ENCODE measurements at regions not wholly inside any gene's neighbourhood (a gene's known extent, or its start where the extent isn't known, plus 50 kb on each side); places are given as distances from the start of the nearest gene placed in this dataset.

DNA sequence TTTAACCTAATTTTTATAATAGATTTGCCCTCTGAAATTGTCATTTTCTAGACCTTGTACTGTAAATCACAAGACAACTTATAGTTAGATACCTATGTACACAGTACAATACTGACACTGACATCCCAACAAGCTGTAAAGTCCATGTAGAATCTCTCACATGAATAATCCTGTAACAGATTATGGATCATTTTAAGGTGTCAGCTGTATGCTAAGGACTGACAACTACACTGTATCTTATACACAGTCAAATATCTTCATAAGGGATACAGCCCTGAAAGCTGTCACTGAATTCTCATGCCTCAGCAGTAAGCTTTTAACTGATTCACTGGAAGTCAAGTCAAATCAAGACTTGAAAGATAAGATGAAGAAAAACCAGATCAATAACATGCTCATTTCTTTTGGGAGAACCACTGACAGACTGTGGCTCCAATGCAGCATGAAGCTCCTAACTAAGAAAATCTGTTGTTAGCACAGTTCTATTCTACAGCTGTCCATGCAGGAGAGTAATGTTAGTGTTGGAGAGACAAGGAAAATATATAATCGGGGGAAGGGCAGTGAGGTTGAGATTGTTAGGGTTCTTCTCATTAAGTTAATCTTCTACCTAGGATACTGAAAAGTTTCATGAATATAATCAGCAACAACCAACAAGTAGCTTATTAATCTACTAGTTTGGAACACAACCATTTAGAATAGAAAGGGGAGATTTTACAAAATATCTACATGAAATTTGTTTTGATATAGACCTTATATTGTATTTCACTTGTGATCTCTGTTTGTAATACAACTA, 612.0 kb downstream of the PCDH18 start:
- Histone ChIP-seq H3K4me1 (no peaks in the 10 kb centered on the region), H3K4me3 (no peak overlapping the region), H3K4me2 (no peak overlapping the region), H3K27ac (no peak overlapping the region), H3K9me3 (no peaks in the 10 kb centered on the region)
- CTCF ChIA-PET, result no interaction called here
- POLR2A ChIA-PET, result no interaction called here
- 54% methylated on average over 1 of the region's 1 CpG for WGBS (ENCODE audit: missing lambda C conversion rate)
- FAIRE-seq, result no peak
- no peak for DNase-seq (ENCODE audit: low read depth in 1 of 2, low spot score in 1 of 2)
- TF ChIP-seq TFCP2L1 (CRISPR knock-in tag; IDR thresholded peaks at IDR 0.05), result no peak
- TF ChIP-seq, protein P1, sequence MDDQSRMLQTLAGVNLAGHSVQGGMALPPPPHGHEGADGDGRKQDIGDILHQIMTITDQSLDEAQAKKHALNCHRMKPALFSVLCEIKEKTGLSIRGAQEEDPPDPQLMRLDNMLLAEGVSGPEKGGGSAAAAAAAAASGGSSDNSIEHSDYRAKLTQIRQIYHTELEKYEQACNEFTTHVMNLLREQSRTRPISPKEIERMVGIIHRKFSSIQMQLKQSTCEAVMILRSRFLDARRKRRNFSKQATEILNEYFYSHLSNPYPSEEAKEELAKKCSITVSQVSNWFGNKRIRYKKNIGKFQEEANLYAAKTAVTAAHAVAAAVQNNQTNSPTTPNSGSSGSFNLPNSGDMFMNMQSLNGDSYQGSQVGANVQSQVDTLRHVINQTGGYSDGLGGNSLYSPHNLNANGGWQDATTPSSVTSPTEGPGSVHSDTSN (IDR thresholded peaks at IDR 0.05), result no peak
- TF ChIP-seq, protein P2, sequence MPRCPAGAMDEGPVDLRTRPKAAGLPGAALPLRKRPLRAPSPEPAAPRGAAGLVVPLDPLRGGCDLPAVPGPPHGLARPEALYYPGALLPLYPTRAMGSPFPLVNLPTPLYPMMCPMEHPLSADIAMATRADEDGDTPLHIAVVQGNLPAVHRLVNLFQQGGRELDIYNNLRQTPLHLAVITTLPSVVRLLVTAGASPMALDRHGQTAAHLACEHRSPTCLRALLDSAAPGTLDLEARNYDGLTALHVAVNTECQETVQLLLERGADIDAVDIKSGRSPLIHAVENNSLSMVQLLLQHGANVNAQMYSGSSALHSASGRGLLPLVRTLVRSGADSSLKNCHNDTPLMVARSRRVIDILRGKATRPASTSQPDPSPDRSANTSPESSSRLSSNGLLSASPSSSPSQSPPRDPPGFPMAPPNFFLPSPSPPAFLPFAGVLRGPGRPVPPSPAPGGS (IDR thresholded peaks at IDR 0.05), result no peak
- TF ChIP-seq MAZ (IDR thresholded peaks at IDR 0.05; ENCODE audit: borderline replicate concordance, low read depth, low read length), result no peak
- TF ChIP-seq, protein P3, sequence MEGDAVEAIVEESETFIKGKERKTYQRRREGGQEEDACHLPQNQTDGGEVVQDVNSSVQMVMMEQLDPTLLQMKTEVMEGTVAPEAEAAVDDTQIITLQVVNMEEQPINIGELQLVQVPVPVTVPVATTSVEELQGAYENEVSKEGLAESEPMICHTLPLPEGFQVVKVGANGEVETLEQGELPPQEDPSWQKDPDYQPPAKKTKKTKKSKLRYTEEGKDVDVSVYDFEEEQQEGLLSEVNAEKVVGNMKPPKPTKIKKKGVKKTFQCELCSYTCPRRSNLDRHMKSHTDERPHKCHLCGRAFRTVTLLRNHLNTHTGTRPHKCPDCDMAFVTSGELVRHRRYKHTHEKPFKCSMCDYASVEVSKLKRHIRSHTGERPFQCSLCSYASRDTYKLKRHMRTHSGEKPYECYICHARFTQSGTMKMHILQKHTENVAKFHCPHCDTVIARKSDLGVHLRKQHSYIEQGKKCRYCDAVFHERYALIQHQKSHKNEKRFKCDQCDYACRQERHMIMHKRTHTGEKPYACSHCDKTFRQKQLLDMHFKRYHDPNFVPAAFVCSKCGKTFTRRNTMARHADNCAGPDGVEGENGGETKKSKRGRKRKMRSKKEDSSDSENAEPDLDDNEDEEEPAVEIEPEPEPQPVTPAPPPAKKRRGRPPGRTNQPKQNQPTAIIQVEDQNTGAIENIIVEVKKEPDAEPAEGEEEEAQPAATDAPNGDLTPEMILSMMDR (IDR thresholded peaks at IDR 0.05), result no peak
- TF ChIP-seq, protein P4, sequence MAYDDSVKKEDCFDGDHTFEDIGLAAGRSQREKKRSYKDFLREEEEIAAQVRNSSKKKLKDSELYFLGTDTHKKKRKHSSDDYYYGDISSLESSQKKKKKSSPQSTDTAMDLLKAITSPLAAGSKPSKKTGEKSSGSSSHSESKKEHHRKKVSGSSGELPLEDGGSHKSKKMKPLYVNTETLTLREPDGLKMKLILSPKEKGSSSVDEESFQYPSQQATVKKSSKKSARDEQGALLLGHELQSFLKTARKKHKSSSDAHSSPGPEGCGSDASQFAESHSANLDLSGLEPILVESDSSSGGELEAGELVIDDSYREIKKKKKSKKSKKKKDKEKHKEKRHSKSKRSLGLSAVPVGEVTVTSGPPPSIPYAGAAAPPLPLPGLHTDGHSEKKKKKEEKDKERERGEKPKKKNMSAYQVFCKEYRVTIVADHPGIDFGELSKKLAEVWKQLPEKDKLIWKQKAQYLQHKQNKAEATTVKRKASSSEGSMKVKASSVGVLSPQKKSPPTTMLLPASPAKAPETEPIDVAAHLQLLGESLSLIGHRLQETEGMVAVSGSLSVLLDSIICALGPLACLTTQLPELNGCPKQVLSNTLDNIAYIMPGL (CRISPR knock-in tag; IDR thresholded peaks at IDR 0.05; ENCODE audit: borderline replicate concordance), result no peak
- TF ChIP-seq FOSL2 (IDR thresholded peaks at IDR 0.05), result no peak
- TF ChIP-seq FOSL2 (CRISPR knock-in tag; IDR thresholded peaks at IDR 0.05), result no peak
- no peak for TF ChIP-seq RFX5 (IDR thresholded peaks at IDR 0.05)
- TF ChIP-seq ZC3H11A (IDR thresholded peaks at IDR 0.05), result no peak
- ATAC-seq, result no peak

DNA sequence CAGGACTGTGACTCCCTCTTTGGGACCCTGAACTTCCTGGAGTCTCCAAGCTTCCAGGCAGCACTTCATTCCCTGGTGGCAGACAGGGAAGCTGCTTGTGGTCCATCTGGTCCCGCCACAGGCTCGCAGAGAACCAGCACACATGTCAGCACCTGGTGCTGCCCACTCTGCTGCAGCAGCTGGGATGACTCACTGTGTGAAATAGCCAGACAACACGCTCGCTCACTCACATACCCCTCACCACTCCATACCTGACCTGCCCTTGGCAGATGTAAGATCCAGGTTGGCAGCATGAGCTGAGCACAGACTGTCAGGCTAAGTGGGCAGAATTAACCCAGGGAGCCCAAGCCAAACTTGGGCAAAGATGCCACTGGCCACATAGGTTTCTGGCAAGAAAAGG, 613.5 kb downstream of the PCDH18 start:
- CTCF ChIA-PET, result no interaction called here
- no peaks in the 10 kb centered on the region for H3K4me1 ChIP-seq
- FAIRE-seq (no peak), ATAC-seq (no peak), DNase-seq (ENCODE audit: low read depth in 1 of 2, low spot score in 1 of 2) (no peak)
- POLR2A ChIA-PET, result no interaction called here
- 60% methylated on average over 1 of the region's 4 CpGs for WGBS (ENCODE audit: missing lambda C conversion rate)
- TF ChIP-seq ESRRA (IDR thresholded peaks at IDR 0.05; ENCODE audit: borderline replicate concordance, low read length) (no peak), FOSB (CRISPR knock-in tag; IDR thresholded peaks at IDR 0.05) (no peak), ZNF302 (CRISPR knock-in tag; IDR thresholded peaks at IDR 0.05) (no peak), ZSCAN20 (CRISPR knock-in tag; IDR thresholded peaks at IDR 0.05) (no peak), RAD21 (conservative IDR thresholded peaks at IDR 0.05 in 1 of 2, IDR thresholded peaks at IDR 0.05 in 1 of 2) (no peak), SMC3 (IDR thresholded peaks at IDR 0.05) (no peak), ZC3H11A (IDR thresholded peaks at IDR 0.05) (no peak), CHD4 (IDR thresholded peaks at IDR 0.05; ENCODE audit: borderline replicate concordance) (no peak), SREBF2 (IDR thresholded peaks at IDR 0.05) (no peak)
- TF ChIP-seq, protein P5, sequence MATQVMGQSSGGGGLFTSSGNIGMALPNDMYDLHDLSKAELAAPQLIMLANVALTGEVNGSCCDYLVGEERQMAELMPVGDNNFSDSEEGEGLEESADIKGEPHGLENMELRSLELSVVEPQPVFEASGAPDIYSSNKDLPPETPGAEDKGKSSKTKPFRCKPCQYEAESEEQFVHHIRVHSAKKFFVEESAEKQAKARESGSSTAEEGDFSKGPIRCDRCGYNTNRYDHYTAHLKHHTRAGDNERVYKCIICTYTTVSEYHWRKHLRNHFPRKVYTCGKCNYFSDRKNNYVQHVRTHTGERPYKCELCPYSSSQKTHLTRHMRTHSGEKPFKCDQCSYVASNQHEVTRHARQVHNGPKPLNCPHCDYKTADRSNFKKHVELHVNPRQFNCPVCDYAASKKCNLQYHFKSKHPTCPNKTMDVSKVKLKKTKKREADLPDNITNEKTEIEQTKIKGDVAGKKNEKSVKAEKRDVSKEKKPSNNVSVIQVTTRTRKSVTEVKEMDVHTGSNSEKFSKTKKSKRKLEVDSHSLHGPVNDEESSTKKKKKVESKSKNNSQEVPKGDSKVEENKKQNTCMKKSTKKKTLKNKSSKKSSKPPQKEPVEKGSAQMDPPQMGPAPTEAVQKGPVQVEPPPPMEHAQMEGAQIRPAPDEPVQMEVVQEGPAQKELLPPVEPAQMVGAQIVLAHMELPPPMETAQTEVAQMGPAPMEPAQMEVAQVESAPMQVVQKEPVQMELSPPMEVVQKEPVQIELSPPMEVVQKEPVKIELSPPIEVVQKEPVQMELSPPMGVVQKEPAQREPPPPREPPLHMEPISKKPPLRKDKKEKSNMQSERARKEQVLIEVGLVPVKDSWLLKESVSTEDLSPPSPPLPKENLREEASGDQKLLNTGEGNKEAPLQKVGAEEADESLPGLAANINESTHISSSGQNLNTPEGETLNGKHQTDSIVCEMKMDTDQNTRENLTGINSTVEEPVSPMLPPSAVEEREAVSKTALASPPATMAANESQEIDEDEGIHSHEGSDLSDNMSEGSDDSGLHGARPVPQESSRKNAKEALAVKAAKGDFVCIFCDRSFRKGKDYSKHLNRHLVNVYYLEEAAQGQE (IDR thresholded peaks at IDR 0.05), result no peak
- TF ChIP-seq, protein P6, sequence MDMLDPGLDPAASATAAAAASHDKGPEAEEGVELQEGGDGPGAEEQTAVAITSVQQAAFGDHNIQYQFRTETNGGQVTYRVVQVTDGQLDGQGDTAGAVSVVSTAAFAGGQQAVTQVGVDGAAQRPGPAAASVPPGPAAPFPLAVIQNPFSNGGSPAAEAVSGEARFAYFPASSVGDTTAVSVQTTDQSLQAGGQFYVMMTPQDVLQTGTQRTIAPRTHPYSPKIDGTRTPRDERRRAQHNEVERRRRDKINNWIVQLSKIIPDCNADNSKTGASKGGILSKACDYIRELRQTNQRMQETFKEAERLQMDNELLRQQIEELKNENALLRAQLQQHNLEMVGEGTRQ (IDR thresholded peaks at IDR 0.05), result no peak
- TF ChIP-seq, protein P7, sequence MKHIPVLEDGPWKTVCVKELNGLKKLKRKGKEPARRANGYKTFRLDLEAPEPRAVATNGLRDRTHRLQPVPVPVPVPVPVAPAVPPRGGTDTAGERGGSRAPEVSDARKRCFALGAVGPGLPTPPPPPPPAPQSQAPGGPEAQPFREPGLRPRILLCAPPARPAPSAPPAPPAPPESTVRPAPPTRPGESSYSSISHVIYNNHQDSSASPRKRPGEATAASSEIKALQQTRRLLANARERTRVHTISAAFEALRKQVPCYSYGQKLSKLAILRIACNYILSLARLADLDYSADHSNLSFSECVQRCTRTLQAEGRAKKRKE (CRISPR knock-in tag; IDR thresholded peaks at IDR 0.05; ENCODE audit: low read depth), result no peak
- no peak overlapping the region for H3K4me3 ChIP-seq
- H3K9me3 ChIP-seq, result no peaks in the 10 kb centered on the region
- H3K4me2 ChIP-seq, result no peak overlapping the region
- H3K27ac ChIP-seq, result no peak overlapping the region

Data from A549 (cell line).